ENCODE measurements at regions not wholly inside any gene's neighbourhood (a gene's known extent, or its start where the extent isn't known, plus 50 kb on each side); places are given as distances from the start of the nearest gene placed in this dataset.

DNA sequence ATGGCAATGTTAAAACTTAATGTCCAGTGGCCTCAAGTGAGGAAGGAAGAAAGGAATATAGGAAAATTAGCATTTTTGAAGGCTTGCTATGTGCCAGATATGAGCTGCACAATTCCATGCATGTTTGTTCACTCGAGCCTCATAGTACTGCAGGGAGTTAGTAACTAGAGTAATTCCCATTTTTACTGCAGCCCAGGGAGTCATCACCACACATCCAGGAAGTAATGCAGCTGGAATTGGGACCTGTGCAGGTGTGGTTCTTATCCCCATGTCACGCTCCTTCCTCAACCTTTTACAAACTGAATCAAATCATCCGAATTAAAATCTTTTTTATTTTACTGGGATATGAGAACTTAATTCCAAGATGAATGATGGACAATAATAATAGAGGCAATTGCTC, 149.5 kb upstream of the MAFB start:
- Histone ChIP-seq H3K9ac (ENCODE audit: low read length) (no peak overlapping the region), H3K27me3 (ENCODE audit: low read depth, low read length) (peaks cover 54% of the 10 kb centered on the region), H2AFZ (ENCODE audit: low read depth, low read length) (no peak overlapping the region), H3K27ac (ENCODE audit: low read length) (no peak overlapping the region), H3K4me3 (ENCODE audit: low read length) (no peak overlapping the region), H3K4me2 (ENCODE audit: low read length) (no peak overlapping the region), H3K79me2 (ENCODE audit: low read length) (no peaks in the 10 kb centered on the region), H3K4me1 (ENCODE audit: low read length) (peaks cover 2% of the 10 kb centered on the region; the same call in 1 of the 2 replicates), H3K9me3 (ENCODE audit: insufficient read depth, low read length) (no peaks in the 10 kb centered on the region), H3K36me3 (replicated peaks; ENCODE audit: low read depth, low read length) (no peaks in the 10 kb centered on the region), H4K20me1 (ENCODE audit: insufficient read depth, low read length) (no peaks in the 10 kb centered on the region)
- TF ChIP-seq, protein P1, sequence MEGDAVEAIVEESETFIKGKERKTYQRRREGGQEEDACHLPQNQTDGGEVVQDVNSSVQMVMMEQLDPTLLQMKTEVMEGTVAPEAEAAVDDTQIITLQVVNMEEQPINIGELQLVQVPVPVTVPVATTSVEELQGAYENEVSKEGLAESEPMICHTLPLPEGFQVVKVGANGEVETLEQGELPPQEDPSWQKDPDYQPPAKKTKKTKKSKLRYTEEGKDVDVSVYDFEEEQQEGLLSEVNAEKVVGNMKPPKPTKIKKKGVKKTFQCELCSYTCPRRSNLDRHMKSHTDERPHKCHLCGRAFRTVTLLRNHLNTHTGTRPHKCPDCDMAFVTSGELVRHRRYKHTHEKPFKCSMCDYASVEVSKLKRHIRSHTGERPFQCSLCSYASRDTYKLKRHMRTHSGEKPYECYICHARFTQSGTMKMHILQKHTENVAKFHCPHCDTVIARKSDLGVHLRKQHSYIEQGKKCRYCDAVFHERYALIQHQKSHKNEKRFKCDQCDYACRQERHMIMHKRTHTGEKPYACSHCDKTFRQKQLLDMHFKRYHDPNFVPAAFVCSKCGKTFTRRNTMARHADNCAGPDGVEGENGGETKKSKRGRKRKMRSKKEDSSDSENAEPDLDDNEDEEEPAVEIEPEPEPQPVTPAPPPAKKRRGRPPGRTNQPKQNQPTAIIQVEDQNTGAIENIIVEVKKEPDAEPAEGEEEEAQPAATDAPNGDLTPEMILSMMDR (IDR thresholded peaks at IDR 0.05; ENCODE audit: low read depth, low read length), result no peak
- no peak for TF ChIP-seq EZH2phosphoT487 (IDR thresholded peaks at IDR 0.05; ENCODE audit: low read depth)

DNA sequence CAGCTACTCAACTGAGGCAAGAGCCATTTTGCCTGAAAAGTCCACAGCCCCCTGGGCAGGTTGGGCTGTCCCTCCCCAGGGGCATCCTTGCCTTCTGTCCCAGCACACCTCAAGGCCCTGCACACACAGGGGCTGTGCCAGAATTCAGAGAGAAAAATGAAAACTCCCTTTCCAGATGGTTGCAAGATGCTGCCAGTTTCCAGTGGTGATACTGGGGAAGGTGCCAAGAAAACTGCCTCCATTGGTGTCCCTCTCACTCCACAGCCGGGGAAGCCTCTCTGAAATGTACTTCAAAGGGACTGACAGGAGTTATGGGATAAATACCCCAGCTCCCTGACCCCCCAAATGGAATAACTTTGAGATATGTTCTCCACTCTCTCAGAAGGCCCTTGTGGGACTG, 154.2 kb upstream of the MAFB start:
- no peak overlapping the region for H3K4me3 ChIP-seq (ENCODE audit: low read length)
- H3K4me2 ChIP-seq (ENCODE audit: low read length), result no peak overlapping the region
- H4K20me1 ChIP-seq (ENCODE audit: insufficient read depth, low read length), result no peaks in the 10 kb centered on the region
- TF ChIP-seq EZH2phosphoT487 (IDR thresholded peaks at IDR 0.05; ENCODE audit: low read depth), result no peak
- TF ChIP-seq, protein P1 (IDR thresholded peaks at IDR 0.05; ENCODE audit: low read depth, low read length), result no peak
- H3K27ac ChIP-seq (ENCODE audit: low read length), result no peak overlapping the region
- no peaks in the 10 kb centered on the region for H3K36me3 ChIP-seq (replicated peaks; ENCODE audit: low read depth, low read length)
- H3K27me3 ChIP-seq (ENCODE audit: low read depth, low read length), result peaks cover 49% of the 10 kb centered on the region
- H3K9me3 ChIP-seq (ENCODE audit: insufficient read depth, low read length), result no peaks in the 10 kb centered on the region
- H3K79me2 ChIP-seq (ENCODE audit: low read length), result no peaks in the 10 kb centered on the region
- no peaks in the 10 kb centered on the region for H3K4me1 ChIP-seq (ENCODE audit: low read length)
- H3K9ac ChIP-seq (ENCODE audit: low read length), result no peak overlapping the region
- H2AFZ ChIP-seq (ENCODE audit: low read depth, low read length), result no peak overlapping the region

GRCh38 chr20:40844332-40844731, 155.3 kb upstream of the MAFB start:
- Histone ChIP-seq H3K27ac (ENCODE audit: low read length) (no peak overlapping the region), H4K20me1 (ENCODE audit: insufficient read depth, low read length) (no peaks in the 10 kb centered on the region), H3K4me1 (ENCODE audit: low read length) (no peaks in the 10 kb centered on the region), H3K9ac (ENCODE audit: low read length) (no peak overlapping the region), H3K79me2 (ENCODE audit: low read length) (no peaks in the 10 kb centered on the region), H3K4me3 (ENCODE audit: low read length) (no peak overlapping the region), H3K4me2 (ENCODE audit: low read length) (no peak overlapping the region), H3K27me3 (ENCODE audit: low read depth, low read length) (peaks cover 45% of the 10 kb centered on the region), H3K9me3 (ENCODE audit: insufficient read depth, low read length) (no peaks in the 10 kb centered on the region), H3K36me3 (replicated peaks; ENCODE audit: low read depth, low read length) (no peaks in the 10 kb centered on the region), H2AFZ (ENCODE audit: low read depth, low read length) (no peak overlapping the region)
- TF ChIP-seq, protein P1 (IDR thresholded peaks at IDR 0.05; ENCODE audit: low read depth, low read length), result no peak
- no peak for TF ChIP-seq EZH2phosphoT487 (IDR thresholded peaks at IDR 0.05; ENCODE audit: low read depth)

DNA sequence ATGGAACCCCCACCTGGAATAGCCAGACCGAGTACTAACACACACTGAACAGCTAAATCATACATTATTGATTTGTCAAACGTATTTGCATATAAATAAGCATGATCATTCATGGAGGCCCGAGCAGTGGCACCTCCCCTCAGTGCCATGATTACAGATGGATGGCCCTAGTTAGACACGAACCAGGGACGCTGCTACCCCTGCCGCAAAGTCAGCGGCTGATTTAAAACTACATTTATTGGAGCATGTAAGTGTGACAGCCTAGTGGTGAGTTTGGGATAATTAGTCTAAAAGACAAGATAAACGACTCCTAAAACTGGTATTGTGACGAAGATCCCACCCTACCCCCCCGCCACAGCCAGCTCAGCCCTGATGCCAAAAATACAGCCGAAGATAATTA, 159.1 kb upstream of the MAFB start:
- Histone ChIP-seq H3K27ac (ENCODE audit: low read length) (no peak overlapping the region), H2AFZ (ENCODE audit: low read depth, low read length) (no peak overlapping the region), H3K4me1 (ENCODE audit: low read length) (no peaks in the 10 kb centered on the region), H3K79me2 (ENCODE audit: low read length) (no peaks in the 10 kb centered on the region), H3K27me3 (ENCODE audit: low read depth, low read length) (peaks cover 7% of the 10 kb centered on the region; the same call in 1 of the 2 replicates), H3K9ac (ENCODE audit: low read length) (no peak overlapping the region), H3K9me3 (ENCODE audit: insufficient read depth, low read length) (no peaks in the 10 kb centered on the region), H3K4me2 (ENCODE audit: low read length) (no peak overlapping the region), H3K4me3 (ENCODE audit: low read length) (no peak overlapping the region), H4K20me1 (ENCODE audit: insufficient read depth, low read length) (no peaks in the 10 kb centered on the region), H3K36me3 (replicated peaks; ENCODE audit: low read depth, low read length) (no peaks in the 10 kb centered on the region)
- no peak for TF ChIP-seq EZH2phosphoT487 (IDR thresholded peaks at IDR 0.05; ENCODE audit: low read depth)
- TF ChIP-seq, protein P1 (IDR thresholded peaks at IDR 0.05; ENCODE audit: low read depth, low read length), result no peak

Measured in OCI-LY3 (cell line).